HepG2 (cell line): ENCODE measurements at regions not wholly inside any gene's neighbourhood (a gene's known extent, or its start where the extent isn't known, plus 50 kb on each side); places are given as distances from the start of the nearest gene placed in this dataset.

Source experiments
- ASH2L ChIP-seq: fragments of 300-600, 200-600 bp; sonication (generic); IDR thresholded peaks from 2 replicates; pipeline ENCODE4 v1.7.0; 2017; ENCODE audit warnings: low read depth, mild to moderate bottlenecking, moderate library complexity, mixed read lengths, low read length; ENCODE audit not compliant: insufficient read length
- ATF7 ChIP-seq, 2 experiments: fragments of 450-650 bp in 1 of 2; sonication (generic) in 1 of 2; formaldehyde crosslinking in 1 of 2; IDR thresholded peaks; 2 replicates each; pipeline versions ENCODE4 v1.4.0 to v1.6.1; 2016 to 2020; ENCODE audit warnings: antibody characterized with exemption in 1 of 2, mild to moderate bottlenecking in 1 of 2, missing genetic modification reagents in 1 of 2
- DR1 ChIP-seq: sonication (generic); formaldehyde crosslinking; IDR thresholded peaks from 2 replicates; pipeline ENCODE4 v1.8.0; 2021; ENCODE audit warnings: mild to moderate bottlenecking, missing genetic modification reagents, inconsistent platforms
- GTF3A ChIP-seq: sonication (generic); formaldehyde crosslinking; conservative IDR thresholded peaks from 2 replicates; pipeline ENCODE4 v1.4.0; 2020; ENCODE audit warnings: mild to moderate bottlenecking, missing genetic modification reagents
- IRF1 ChIP-seq: sonication (generic); formaldehyde crosslinking; IDR thresholded peaks from 2 replicates; pipeline ENCODE4 v1.4.0; 2020; ENCODE audit warnings: low read depth, mild to moderate bottlenecking, missing genetic modification reagents
- MIXL1 ChIP-seq: IDR thresholded peaks from 2 replicates; pipeline ENCODE4 v1.6.1; 2016
- NFRKB ChIP-seq: fragments of 450-650 bp; IDR thresholded peaks from 2 replicates; pipeline ENCODE4 v1.6.1; 2017
- RXRA ChIP-seq: sonication (generic); formaldehyde crosslinking; IDR thresholded peaks from 2 replicates; pipeline ENCODE4 v1.5.1; 2020; ENCODE audit warnings: missing genetic modification reagents
- SALL2 ChIP-seq: sonication (generic); formaldehyde crosslinking; IDR thresholded peaks from 2 replicates; pipeline ENCODE4 v1.8.1; 2023; ENCODE audit warnings: mild to moderate bottlenecking, missing genetic modification reagents, inconsistent platforms
- SMAD3 ChIP-seq: sonication (generic); formaldehyde crosslinking; IDR thresholded peaks from 2 replicates; pipeline ENCODE4 v1.4.0; 2020; ENCODE audit warnings: missing genetic modification reagents
- SNAPC2 ChIP-seq: sonication (generic); formaldehyde crosslinking; IDR thresholded peaks from 2 replicates; pipeline ENCODE4 v1.8.1; 2022; ENCODE audit warnings: mild to moderate bottlenecking, missing genetic modification reagents
- SP140L ChIP-seq: sonication (generic); formaldehyde crosslinking; IDR thresholded peaks from 2 replicates; pipeline ENCODE4 v1.4.0; 2020; ENCODE audit warnings: missing genetic modification reagents, borderline replicate concordance
- STAT5B ChIP-seq: sonication (generic); formaldehyde crosslinking; IDR thresholded peaks from 2 replicates; pipeline ENCODE4 v1.4.0; 2020; ENCODE audit warnings: missing genetic modification reagents
- TCF7L2 ChIP-seq: IDR thresholded peaks from 2 replicates; pipeline ENCODE4 v1.6.1; 2011; ENCODE audit warnings: mild to moderate bottlenecking, low read depth, low read length, moderate library complexity
- XBP1 ChIP-seq: sonication (generic); formaldehyde crosslinking; IDR thresholded peaks from 2 replicates; pipeline ENCODE4 v1.5.0; 2020; ENCODE audit warnings: missing genetic modification reagents
- ZMYM4 ChIP-seq: sonication (generic); formaldehyde crosslinking; IDR thresholded peaks from 2 replicates; pipeline ENCODE4 v1.8.1; 2023; ENCODE audit warnings: mild to moderate bottlenecking, missing genetic modification reagents
- ZNF263 ChIP-seq: sonication (generic); formaldehyde crosslinking; IDR thresholded peaks from 2 replicates; pipeline ENCODE4 v1.4.0; 2020; ENCODE audit warnings: missing genetic modification reagents
- ZNF264 ChIP-seq: sonication (generic); formaldehyde crosslinking; IDR thresholded peaks from 2 replicates; pipeline ENCODE4 v1.4.0; 2020; ENCODE audit warnings: missing genetic modification reagents
- ZNF34 ChIP-seq: sonication (generic); formaldehyde crosslinking; IDR thresholded peaks from 2 replicates; pipeline ENCODE4 v1.4.0; 2020; ENCODE audit warnings: mild to moderate bottlenecking, missing genetic modification reagents, borderline replicate concordance
- ZNF549 ChIP-seq: sonication (generic); formaldehyde crosslinking; IDR thresholded peaks from 2 replicates; pipeline ENCODE4 v1.5.0; 2020; ENCODE audit warnings: missing genetic modification reagents
- ZNF569 ChIP-seq: sonication (generic); formaldehyde crosslinking; IDR thresholded peaks from 2 replicates; pipeline ENCODE4 v1.5.0; 2020; ENCODE audit warnings: mild to moderate bottlenecking, missing genetic modification reagents, moderate library complexity, borderline replicate concordance
- ZNF75D ChIP-seq: sonication (generic); formaldehyde crosslinking; IDR thresholded peaks from 2 replicates; pipeline ENCODE4 v1.8.1; 2023; ENCODE audit warnings: missing genetic modification reagents, mild to moderate bottlenecking, borderline replicate concordance
- TF ChIP-seq, protein P1 (sequence below): sonication (generic); formaldehyde crosslinking; IDR thresholded peaks from 2 replicates; pipeline ENCODE4 v1.4.0; 2020; ENCODE audit warnings: mild to moderate bottlenecking, missing genetic modification reagents, borderline replicate concordance
- TF ChIP-seq, protein P2 (sequence below): sonication (generic); formaldehyde crosslinking; IDR thresholded peaks from 2 replicates; pipeline ENCODE4 v1.5.1; 2020; ENCODE audit warnings: missing genetic modification reagents, mild to moderate bottlenecking, borderline replicate concordance
- TF ChIP-seq, protein P3 (sequence below): sonication (generic); formaldehyde crosslinking; IDR thresholded peaks from 2 replicates; pipeline ENCODE4 v1.4.0; 2020; ENCODE audit warnings: missing genetic modification reagents

- peak; percentile 84; the same call in 1 of the 2 replicates for TF ChIP-seq SNAPC2 (CRISPR knock-in tag)
- no peak for TF ChIP-seq NFRKB
- no peak for TF ChIP-seq ZNF549
- TF ChIP-seq, protein P1, sequence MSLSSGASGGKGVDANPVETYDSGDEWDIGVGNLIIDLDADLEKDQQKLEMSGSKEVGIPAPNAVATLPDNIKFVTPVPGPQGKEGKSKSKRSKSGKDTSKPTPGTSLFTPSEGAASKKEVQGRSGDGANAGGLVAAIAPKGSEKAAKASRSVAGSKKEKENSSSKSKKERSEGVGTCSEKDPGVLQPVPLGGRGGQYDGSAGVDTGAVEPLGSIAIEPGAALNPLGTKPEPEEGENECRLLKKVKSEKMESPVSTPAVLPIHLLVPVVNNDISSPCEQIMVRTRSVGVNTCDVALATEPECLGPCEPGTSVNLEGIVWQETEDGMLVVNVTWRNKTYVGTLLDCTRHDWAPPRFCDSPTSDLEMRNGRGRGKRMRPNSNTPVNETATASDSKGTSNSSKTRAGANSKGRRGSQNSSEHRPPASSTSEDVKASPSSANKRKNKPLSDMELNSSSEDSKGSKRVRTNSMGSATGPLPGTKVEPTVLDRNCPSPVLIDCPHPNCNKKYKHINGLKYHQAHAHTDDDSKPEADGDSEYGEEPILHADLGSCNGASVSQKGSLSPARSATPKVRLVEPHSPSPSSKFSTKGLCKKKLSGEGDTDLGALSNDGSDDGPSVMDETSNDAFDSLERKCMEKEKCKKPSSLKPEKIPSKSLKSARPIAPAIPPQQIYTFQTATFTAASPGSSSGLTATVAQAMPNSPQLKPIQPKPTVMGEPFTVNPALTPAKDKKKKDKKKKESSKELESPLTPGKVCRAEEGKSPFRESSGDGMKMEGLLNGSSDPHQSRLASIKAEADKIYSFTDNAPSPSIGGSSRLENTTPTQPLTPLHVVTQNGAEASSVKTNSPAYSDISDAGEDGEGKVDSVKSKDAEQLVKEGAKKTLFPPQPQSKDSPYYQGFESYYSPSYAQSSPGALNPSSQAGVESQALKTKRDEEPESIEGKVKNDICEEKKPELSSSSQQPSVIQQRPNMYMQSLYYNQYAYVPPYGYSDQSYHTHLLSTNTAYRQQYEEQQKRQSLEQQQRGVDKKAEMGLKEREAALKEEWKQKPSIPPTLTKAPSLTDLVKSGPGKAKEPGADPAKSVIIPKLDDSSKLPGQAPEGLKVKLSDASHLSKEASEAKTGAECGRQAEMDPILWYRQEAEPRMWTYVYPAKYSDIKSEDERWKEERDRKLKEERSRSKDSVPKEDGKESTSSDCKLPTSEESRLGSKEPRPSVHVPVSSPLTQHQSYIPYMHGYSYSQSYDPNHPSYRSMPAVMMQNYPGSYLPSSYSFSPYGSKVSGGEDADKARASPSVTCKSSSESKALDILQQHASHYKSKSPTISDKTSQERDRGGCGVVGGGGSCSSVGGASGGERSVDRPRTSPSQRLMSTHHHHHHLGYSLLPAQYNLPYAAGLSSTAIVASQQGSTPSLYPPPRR (CRISPR knock-in tag): peak; percentile 92
- no peak for TF ChIP-seq ZNF75D (CRISPR knock-in tag)
- TF ChIP-seq, protein P2, sequence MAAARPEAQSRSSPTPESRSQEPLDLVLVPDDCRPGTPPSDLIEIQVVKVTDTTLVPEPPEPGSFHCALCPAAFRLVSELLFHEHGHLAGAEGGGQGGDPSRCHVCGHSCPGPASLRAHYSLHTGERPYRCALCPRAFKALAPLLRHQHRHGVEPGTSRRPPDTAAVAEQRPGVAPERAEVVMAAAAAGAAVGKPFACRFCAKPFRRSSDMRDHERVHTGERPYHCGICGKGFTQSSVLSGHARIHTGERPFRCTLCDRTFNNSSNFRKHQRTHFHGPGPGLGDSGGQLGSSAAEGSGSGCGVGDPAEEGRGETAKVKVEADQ: 0 out of 2 replicates have a peak, but pooled peaks have one; percentile 28
- no peak for TF ChIP-seq IRF1 (CRISPR knock-in tag)
- peak; percentile 93; the same call in 1 of the 2 replicates for TF ChIP-seq ZNF264 (CRISPR knock-in tag)
- TF ChIP-seq SALL2: no peak
- TF ChIP-seq SP140L: no peak
- peak; percentile 84 for TF ChIP-seq ZMYM4 (CRISPR knock-in tag)
- TF ChIP-seq DR1 (CRISPR knock-in tag): 0 out of 2 replicates have a peak, but pooled peaks have one; percentile 29
- no peak for TF ChIP-seq ZNF569
- no peak for TF ChIP-seq XBP1
- peak; percentile 78 for TF ChIP-seq ASH2L
- TF ChIP-seq SMAD3 (CRISPR knock-in tag): peak; percentile 87; the same call in 1 of the 2 replicates
- 0 out of 2 replicates have a peak, but pooled peaks have one; percentile 17 for TF ChIP-seq ATF7 (IDR thresholded peaks at IDR 0.05)
- TF ChIP-seq ATF7 (CRISPR knock-in tag; IDR thresholded peaks at IDR 0.05): no peak; the same call in 1 of the 2 replicates
- TF ChIP-seq TCF7L2: no peak
- peak; percentile 61; the same call in 1 of the 2 replicates for TF ChIP-seq RXRA
- peak; percentile 93 for TF ChIP-seq MIXL1
- TF ChIP-seq STAT5B (CRISPR knock-in tag): 0 out of 2 replicates have a peak, but pooled peaks have one; percentile 83
- no peak for TF ChIP-seq GTF3A (CRISPR knock-in tag)
- TF ChIP-seq ZNF263: no peak
- no peak for TF ChIP-seq ZNF34 (CRISPR knock-in tag)
- TF ChIP-seq, protein P3, sequence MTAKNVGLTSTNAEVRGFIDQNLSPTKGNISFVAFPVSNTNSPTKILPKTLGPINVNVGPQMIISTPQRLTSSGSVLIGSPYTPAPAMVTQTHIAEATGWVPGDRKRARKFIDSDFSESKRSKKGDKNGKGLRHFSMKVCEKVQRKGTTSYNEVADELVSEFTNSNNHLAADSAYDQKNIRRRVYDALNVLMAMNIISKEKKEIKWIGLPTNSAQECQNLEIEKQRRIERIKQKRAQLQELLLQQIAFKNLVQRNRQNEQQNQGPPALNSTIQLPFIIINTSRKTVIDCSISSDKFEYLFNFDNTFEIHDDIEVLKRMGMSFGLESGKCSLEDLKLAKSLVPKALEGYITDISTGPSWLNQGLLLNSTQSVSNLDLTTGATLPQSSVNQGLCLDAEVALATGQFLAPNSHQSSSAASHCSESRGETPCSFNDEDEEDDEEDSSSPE (CRISPR knock-in tag): peak; percentile 50; the same call in 1 of the 2 replicates
Measured at GRCh38 chr4:3354455-3354811, 61.6 kb downstream of the RGS12 start (continued).
